Caco-2 (cell line): ENCODE measurements at regions not wholly inside any gene's neighbourhood (a gene's known extent, or its start where the extent isn't known, plus 50 kb on each side); places are given as distances from the start of the nearest gene placed in this dataset.

Experiments
- BruUV-seq: library from RNA; stranded (reverse); fragments of 400-500 nt; replicated peaks from 2 replicates; lab custom pipeline; 2021; lab: Mats Ljungman, UMichigan
- CTCF ChIA-PET: fragments of 300-600 bp; sonication (Branson Sonifier 250); formaldehyde crosslinking; loops from one replicate; lab custom pipeline; 2022; ENCODE audit warnings: antibody characterized with exemption; lab: Charles Lee
- POLR2A ChIA-PET: fragments of 300-600 bp; sonication (Branson Sonifier 250); formaldehyde crosslinking; loops from one replicate; lab custom pipeline; 2022; ENCODE audit warnings: antibody characterized with exemption; lab: Charles Lee
- DNase-seq, 2 experiments: peaks; one replicate each; pipeline versions ENCODE4 v3.0.0 to v3.0.0-alpha.2; 2020 to 2022
- H3K27me3 ChIP-seq: replicated peaks from 2 replicates; pipeline ENCODE4 v1.6.0; 2011; ENCODE audit warnings: low read length; ENCODE audit not compliant: control insufficient read depth, insufficient read depth
- H3K36me3 ChIP-seq: 2 replicates; pipeline ENCODE4 v1.5.1; 2011; ENCODE audit warnings: low read length; ENCODE audit not compliant: control insufficient read depth, insufficient read depth
- H3K4me1 ChIP-seq: fragments of 250-450 bp; sonication (Bioruptor Pico); 2 replicates; pipeline ENCODE4 v1.5.1; 2020; ENCODE audit warnings: mild to moderate bottlenecking
- H3K4me3 ChIP-seq: 2 replicates; pipeline ENCODE4 v1.5.1; 2011; ENCODE audit warnings: low read depth, mild to moderate bottlenecking, control low read depth, low read length
- H3K9me3 ChIP-seq: fragments of 250-450 bp; sonication (Bioruptor Pico); 2 replicates; pipeline ENCODE4 v1.5.1; 2020; ENCODE audit warnings: mild to moderate bottlenecking, moderate library complexity
- H3K27ac Mint-ChIP-seq: one replicate; pipeline ENCODE4 v1.8.0; 2022; ENCODE audit warnings: mixed read lengths; ENCODE audit not compliant: unreplicated experiment
- H3K27me3 Mint-ChIP-seq: one replicate; pipeline ENCODE4 v1.8.0; 2022; ENCODE audit warnings: mixed read lengths; ENCODE audit not compliant: insufficient read depth, unreplicated experiment
- H3K36me3 Mint-ChIP-seq: one replicate; pipeline ENCODE4 v1.8.0; 2022; ENCODE audit warnings: mild to moderate bottlenecking, mixed read lengths; ENCODE audit not compliant: insufficient read depth, unreplicated experiment
- H3K4me1 Mint-ChIP-seq: one replicate; pipeline ENCODE4 v1.8.0; 2022; ENCODE audit warnings: low read depth, mixed read lengths; ENCODE audit not compliant: unreplicated experiment
- H3K4me3 Mint-ChIP-seq: one replicate; pipeline ENCODE4 v1.8.0; 2022; ENCODE audit warnings: mild to moderate bottlenecking, moderate library complexity, mixed read lengths; ENCODE audit not compliant: unreplicated experiment
- H3K9me3 Mint-ChIP-seq: one replicate; pipeline ENCODE4 v1.8.0; 2022; ENCODE audit warnings: mixed read lengths; ENCODE audit not compliant: unreplicated experiment
- intact Hi-C: fragments of 100-400 bp; cut with micrococcal nuclease; formaldehyde crosslinking; loops from one replicate; pipeline ENCODE4 v1.10.0; 2022; ENCODE audit not compliant: unreplicated experiment
- TF ChIP-seq, protein P1 (sequence below), 2 experiments: fragments of 200-600 bp in 1 of 2; IDR thresholded peaks; 1 replicate in 1 of 2; 2 replicates in 1 of 2; pipeline versions ENCODE4 v1.5.1 to v1.8.0; 2011 to 2022; ENCODE audit warnings: antibody characterized with exemption in 1 of 2, control low read depth in 1 of 2, inconsistent platforms in 1 of 2, low read depth in 1 of 2, low read length in 1 of 2, mild to moderate bottlenecking in 1 of 2, moderate library complexity in 1 of 2; ENCODE audit not compliant: insufficient read depth in 1 of 2, severe bottlenecking in 1 of 2, unreplicated experiment in 1 of 2

DNA sequence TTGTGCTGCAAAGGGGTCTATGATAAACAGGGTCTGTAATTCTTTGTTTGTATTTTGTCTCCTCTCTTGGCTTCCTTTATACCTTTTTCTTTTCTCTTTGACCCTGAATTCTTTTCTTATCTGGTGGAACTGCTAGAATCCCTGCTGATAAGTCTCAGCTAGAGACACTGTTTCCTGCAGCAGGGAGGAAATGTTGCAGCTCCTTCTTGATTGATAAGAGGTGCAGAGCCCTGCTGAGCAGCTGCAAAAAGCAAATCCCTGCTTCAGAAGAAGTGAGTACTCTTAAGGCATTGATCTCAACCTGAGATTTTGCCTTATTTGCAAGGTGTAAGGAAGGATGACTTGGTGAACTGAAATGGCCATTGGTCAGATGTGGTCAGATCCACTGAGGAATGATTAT, 167.8 kb downstream of the NUP35 start:
- Histone ChIP-seq H3K9me3 (no peaks in the 10 kb centered on the region), H3K27me3 (no peaks in the 10 kb centered on the region), H3K36me3 (no peaks in the 10 kb centered on the region), H3K4me3 (no peak overlapping the region), H3K4me1 (no peaks in the 10 kb centered on the region; the same call in 1 of the 2 replicates)
- CTCF ChIA-PET: interaction anchor here (0.5 kb wide), 1 partner anchor 414 kb away, joined by 3 read pairs; no protein-coding TSS in a partner anchor
- no peak for DNase-seq
- intact Hi-C loops: loop anchor here (10.0 kb wide), 3 partner anchors 203 to 833 kb away; no protein-coding TSS in a partner anchor
- Mint-ChIP-seq H3K9me3 (no peaks in the 10 kb centered on the region), H3K36me3 (no peaks in the 10 kb centered on the region), H3K4me1 (peaks cover 6% of the 10 kb centered on the region), H3K27me3 (peaks cover 3% of the 10 kb centered on the region), H3K4me3 (no peak overlapping the region), H3K27ac (no peak overlapping the region)
- TF ChIP-seq, protein P1, sequence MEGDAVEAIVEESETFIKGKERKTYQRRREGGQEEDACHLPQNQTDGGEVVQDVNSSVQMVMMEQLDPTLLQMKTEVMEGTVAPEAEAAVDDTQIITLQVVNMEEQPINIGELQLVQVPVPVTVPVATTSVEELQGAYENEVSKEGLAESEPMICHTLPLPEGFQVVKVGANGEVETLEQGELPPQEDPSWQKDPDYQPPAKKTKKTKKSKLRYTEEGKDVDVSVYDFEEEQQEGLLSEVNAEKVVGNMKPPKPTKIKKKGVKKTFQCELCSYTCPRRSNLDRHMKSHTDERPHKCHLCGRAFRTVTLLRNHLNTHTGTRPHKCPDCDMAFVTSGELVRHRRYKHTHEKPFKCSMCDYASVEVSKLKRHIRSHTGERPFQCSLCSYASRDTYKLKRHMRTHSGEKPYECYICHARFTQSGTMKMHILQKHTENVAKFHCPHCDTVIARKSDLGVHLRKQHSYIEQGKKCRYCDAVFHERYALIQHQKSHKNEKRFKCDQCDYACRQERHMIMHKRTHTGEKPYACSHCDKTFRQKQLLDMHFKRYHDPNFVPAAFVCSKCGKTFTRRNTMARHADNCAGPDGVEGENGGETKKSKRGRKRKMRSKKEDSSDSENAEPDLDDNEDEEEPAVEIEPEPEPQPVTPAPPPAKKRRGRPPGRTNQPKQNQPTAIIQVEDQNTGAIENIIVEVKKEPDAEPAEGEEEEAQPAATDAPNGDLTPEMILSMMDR (IDR thresholded peaks at IDR 0.05; ENCODE audit: insufficient read depth in 1 of 2, low read depth in 1 of 2, low read length in 1 of 2, severe bottlenecking in 1 of 2, unreplicated experiment in 1 of 2): no peak
- BruUV-seq: no TSS peak
- POLR2A ChIA-PET: no interaction called here

DNA sequence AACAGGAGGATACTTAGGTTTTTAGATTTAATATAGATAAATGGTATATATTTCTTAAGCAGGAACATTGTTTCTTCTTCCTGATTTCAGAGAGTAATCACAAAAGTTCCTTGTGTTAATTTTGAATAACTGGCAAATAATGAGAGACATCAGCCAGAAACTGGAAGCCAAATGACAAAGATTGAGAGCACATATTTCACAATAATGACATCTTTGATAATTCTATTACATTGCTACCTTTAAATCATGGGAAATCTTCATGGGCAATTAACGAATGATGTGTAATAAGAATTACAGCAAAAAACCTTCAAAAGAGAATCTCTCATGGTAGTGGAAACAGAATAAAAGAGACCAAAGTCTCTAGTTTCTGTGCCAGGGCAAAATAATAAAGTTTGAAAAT, 215.1 kb downstream of the NUP35 start:
- intact Hi-C loops: no loop called here
- no peaks in the 10 kb centered on the region for H3K36me3 Mint-ChIP-seq
- Histone ChIP-seq H3K27me3 (no peaks in the 10 kb centered on the region), H3K9me3 (no peaks in the 10 kb centered on the region), H3K4me3 (no peak overlapping the region), H3K36me3 (no peaks in the 10 kb centered on the region), H3K4me1 (no peaks in the 10 kb centered on the region)
- TF ChIP-seq, protein P1 (IDR thresholded peaks at IDR 0.05; ENCODE audit: insufficient read depth in 1 of 2, low read depth in 1 of 2, low read length in 1 of 2, severe bottlenecking in 1 of 2, unreplicated experiment in 1 of 2): no peak
- BruUV-seq: no TSS peak
- no peaks in the 10 kb centered on the region for H3K4me1 Mint-ChIP-seq
- no peaks in the 10 kb centered on the region for H3K9me3 Mint-ChIP-seq
- peaks cover 2% of the 10 kb centered on the region for H3K27me3 Mint-ChIP-seq
- CTCF ChIA-PET: no interaction called here
- H3K27ac Mint-ChIP-seq: no peak overlapping the region
- POLR2A ChIA-PET: no interaction called here
- no peak overlapping the region for H3K4me3 Mint-ChIP-seq
- DNase-seq: no peak

DNA sequence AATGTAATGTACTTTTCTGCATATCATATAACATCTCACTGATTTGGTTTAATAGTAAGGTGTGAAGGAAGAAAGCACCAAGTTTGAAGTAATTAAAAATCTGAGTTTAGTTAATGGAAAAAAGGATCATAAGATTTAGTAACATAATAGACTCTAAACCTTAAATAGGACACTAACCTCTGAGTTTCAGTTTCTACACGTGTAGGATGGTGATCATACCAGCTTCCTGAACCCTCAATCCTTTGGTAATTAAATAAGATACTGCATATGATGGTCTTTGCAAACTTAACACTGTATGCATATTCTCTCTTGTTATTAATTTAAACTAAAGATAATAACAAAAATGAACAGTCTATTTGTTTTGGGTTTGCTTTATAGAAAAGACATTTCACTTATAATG, 216.8 kb downstream of the NUP35 start:
- intact Hi-C loops: no loop called here
- no peak for DNase-seq
- no peaks in the 10 kb centered on the region for H3K4me1 Mint-ChIP-seq
- no peaks in the 10 kb centered on the region for H3K9me3 Mint-ChIP-seq
- TF ChIP-seq, protein P1 (IDR thresholded peaks at IDR 0.05; ENCODE audit: insufficient read depth in 1 of 2, low read depth in 1 of 2, low read length in 1 of 2, severe bottlenecking in 1 of 2, unreplicated experiment in 1 of 2): no peak
- no peak overlapping the region for H3K4me3 ChIP-seq
- no peaks in the 10 kb centered on the region for H3K27me3 ChIP-seq
- H3K4me1 ChIP-seq: no peaks in the 10 kb centered on the region
- no peak overlapping the region for H3K27ac Mint-ChIP-seq
- H3K36me3 Mint-ChIP-seq: no peaks in the 10 kb centered on the region
- BruUV-seq: no TSS peak
- ChIA-PET POLR2A (no interaction called here), CTCF (no interaction called here)
- no peaks in the 10 kb centered on the region for H3K36me3 ChIP-seq
- H3K9me3 ChIP-seq: no peaks in the 10 kb centered on the region
- H3K4me3 Mint-ChIP-seq: no peak overlapping the region
- H3K27me3 Mint-ChIP-seq: peaks cover 1% of the 10 kb centered on the region
